Smooth muscle cell (in vitro differentiated cells): ENCODE measurements at regions not wholly inside any gene's neighbourhood (a gene's known extent, or its start where the extent isn't known, plus 50 kb on each side); places are given as distances from the start of the nearest gene placed in this dataset.

Source experiments
- DNase-seq: peaks from one replicate; lab custom pipeline; 2025; ENCODE audit not compliant: unreplicated experiment; lab: John Stamatoyannopoulos, UW
- H2AFZ ChIP-seq: fragments of 200-600 bp; sonication (generic); 2 replicates; pipeline ENCODE4 v1.6.0; 2016; ENCODE audit warnings: antibody characterized with exemption, low read depth, mild to moderate bottlenecking
- H3F3A ChIP-seq: fragments of 200-600 bp; sonication (generic); 2 replicates; pipeline ENCODE4 v1.6.0; 2017; ENCODE audit warnings: antibody characterized with exemption, low read depth
- H3K27ac ChIP-seq: fragments of 200-600 bp; sonication (generic); 2 replicates; pipeline ENCODE4 v1.5.1; 2016; ENCODE audit warnings: low read depth, mild to moderate bottlenecking
- H3K27me3 ChIP-seq: fragments of 200-600 bp; sonication (generic); 2 replicates; pipeline ENCODE4 v1.6.1; 2016; ENCODE audit warnings: low read depth, mild to moderate bottlenecking
- H3K36me3 ChIP-seq: fragments of 200-600 bp; sonication (generic); 2 replicates; pipeline ENCODE4 v1.5.1; 2016; ENCODE audit warnings: low read depth
- H3K4me1 ChIP-seq: fragments of 200-600 bp; sonication (generic); 2 replicates; pipeline ENCODE4 v1.5.1; 2016; ENCODE audit warnings: low read depth
- H3K4me2 ChIP-seq: fragments of 200-600 bp; sonication (generic); 2 replicates; pipeline ENCODE4 v1.6.0; 2016; ENCODE audit warnings: mild to moderate bottlenecking
- H3K4me3 ChIP-seq: fragments of 200-600 bp; sonication (generic); 2 replicates; pipeline ENCODE4 v1.5.1; 2016; ENCODE audit warnings: mild to moderate bottlenecking
- H3K79me2 ChIP-seq: fragments of 200-600 bp; sonication (generic); 2 replicates; pipeline ENCODE4 v1.6.0; 2016; ENCODE audit warnings: low read depth, mild to moderate bottlenecking
- H3K9ac ChIP-seq: fragments of 200-600 bp; sonication (generic); 2 replicates; pipeline ENCODE4 v1.6.0; 2016; ENCODE audit warnings: low read depth
- H3K9me3 ChIP-seq: fragments of 200-600 bp; sonication (generic); replicated peaks from 2 replicates; pipeline ENCODE4 v1.5.1; 2016; ENCODE audit warnings: low read depth
- H4K20me1 ChIP-seq: fragments of 200-600 bp; sonication (generic); 2 replicates; pipeline ENCODE4 v1.6.0; 2016; ENCODE audit warnings: low read depth
- WGBS: methylation state at CpG from one replicate; pipeline ENCODE4 v1.1.7; 2016; ENCODE audit warnings: low lambda C conversion rate; 5-methylcytosine and 5-hydroxymethylcytosine counted together
- TF ChIP-seq, protein P1 (sequence below): fragments of 200-600 bp; sonication (generic); IDR thresholded peaks from 2 replicates; pipeline ENCODE4 v1.5.1; 2017; ENCODE audit warnings: borderline replicate concordance, mild to moderate bottlenecking, antibody characterized with exemption; ENCODE audit not compliant: insufficient read depth, poor library complexity, severe bottlenecking

DNA sequence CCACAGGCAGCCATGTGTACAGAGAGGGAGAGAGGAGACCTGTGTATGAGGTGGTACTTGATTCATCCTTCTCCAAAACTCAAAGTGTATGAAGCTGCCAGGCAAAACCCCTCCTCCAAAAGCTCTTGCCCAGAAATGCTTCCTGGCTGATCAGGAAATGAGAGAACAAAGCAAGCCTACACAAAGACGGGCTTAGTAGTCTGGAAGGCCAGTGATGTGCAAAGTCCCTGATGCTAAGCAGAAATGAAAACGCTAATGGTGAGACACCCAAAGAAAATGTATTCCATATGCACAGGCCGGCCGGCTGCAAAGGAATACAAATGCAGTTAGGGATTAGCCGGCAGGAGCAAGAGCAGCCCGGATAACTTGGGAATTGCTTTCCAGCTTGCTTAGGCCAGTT, 234.9 kb upstream of the CADM1 start:
- Histone ChIP-seq H3K4me3 (no peak overlapping the region), H3K9ac (no peak overlapping the region), H3K27me3 (no peaks in the 10 kb centered on the region), H4K20me1 (no peaks in the 10 kb centered on the region), H2AFZ (no peak overlapping the region), H3F3A (peaks cover 12% of the 10 kb centered on the region), H3K79me2 (no peaks in the 10 kb centered on the region), H3K4me1 (peaks cover 17% of the 10 kb centered on the region), H3K36me3 (no peaks in the 10 kb centered on the region), H3K9me3 (no peaks in the 10 kb centered on the region), H3K27ac (peak overlapping the region; percentile 15), H3K4me2 (peak overlapping the region; percentile 20)
- DNase-seq: no peak
- TF ChIP-seq, protein P1, sequence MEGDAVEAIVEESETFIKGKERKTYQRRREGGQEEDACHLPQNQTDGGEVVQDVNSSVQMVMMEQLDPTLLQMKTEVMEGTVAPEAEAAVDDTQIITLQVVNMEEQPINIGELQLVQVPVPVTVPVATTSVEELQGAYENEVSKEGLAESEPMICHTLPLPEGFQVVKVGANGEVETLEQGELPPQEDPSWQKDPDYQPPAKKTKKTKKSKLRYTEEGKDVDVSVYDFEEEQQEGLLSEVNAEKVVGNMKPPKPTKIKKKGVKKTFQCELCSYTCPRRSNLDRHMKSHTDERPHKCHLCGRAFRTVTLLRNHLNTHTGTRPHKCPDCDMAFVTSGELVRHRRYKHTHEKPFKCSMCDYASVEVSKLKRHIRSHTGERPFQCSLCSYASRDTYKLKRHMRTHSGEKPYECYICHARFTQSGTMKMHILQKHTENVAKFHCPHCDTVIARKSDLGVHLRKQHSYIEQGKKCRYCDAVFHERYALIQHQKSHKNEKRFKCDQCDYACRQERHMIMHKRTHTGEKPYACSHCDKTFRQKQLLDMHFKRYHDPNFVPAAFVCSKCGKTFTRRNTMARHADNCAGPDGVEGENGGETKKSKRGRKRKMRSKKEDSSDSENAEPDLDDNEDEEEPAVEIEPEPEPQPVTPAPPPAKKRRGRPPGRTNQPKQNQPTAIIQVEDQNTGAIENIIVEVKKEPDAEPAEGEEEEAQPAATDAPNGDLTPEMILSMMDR: no peak
- WGBS: 12% methylated on average over 6 of the region's 6 CpGs

DNA sequence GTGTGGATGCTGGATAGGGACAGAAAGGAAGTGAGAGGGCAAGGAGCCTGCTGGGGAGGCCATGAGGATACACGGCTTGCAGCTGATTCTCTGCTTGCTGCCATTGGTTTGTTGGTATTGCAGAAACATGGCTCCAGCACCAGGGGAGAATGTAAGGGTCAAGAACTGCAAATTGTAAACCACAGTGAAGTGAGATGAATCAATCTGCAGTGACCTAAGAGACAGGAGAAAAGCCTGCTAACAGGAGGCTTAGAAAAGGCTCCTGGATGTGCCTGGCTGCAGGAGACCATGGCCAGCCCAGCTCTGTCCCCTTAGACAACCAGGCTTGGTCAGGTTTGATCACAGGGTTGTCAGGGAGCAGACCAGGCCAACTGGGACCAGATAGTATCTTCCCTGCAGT, 233.7 kb upstream of the CADM1 start:
- Histone ChIP-seq H3K9ac (no peak overlapping the region), H3K4me2 (no peak overlapping the region), H2AFZ (no peak overlapping the region), H3K27ac (no peak overlapping the region), H4K20me1 (no peaks in the 10 kb centered on the region), H3K9me3 (no peaks in the 10 kb centered on the region), H3K4me3 (no peak overlapping the region), H3K36me3 (no peaks in the 10 kb centered on the region), H3K79me2 (no peaks in the 10 kb centered on the region), H3F3A (peaks cover 12% of the 10 kb centered on the region), H3K4me1 (peaks cover 17% of the 10 kb centered on the region), H3K27me3 (peaks cover 4% of the 10 kb centered on the region)
- TF ChIP-seq, protein P1: no peak
- WGBS: 65% methylated on average over 1 of the region's 1 CpG
- DNase-seq: no peak

DNA sequence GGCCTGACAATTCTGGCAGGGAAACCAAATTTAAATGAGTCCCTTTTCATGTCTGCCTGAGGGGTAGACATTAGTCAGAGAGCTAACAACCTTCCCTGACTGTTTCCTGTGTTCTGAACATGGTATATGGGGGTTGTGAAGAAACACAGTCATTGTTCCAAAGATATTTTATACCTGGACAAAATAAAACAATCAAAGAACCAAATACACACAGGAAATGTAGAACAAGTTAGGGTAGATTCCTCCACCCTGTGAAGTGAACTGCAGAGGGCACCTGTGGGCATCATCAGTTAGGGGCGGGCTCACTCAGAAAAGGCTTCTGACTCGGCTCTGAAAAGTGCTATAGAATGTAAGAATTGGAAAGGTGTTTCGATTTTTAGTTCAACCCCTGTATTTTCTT, 231.9 kb upstream of the CADM1 start:
- Histone ChIP-seq H3K9ac (no peak overlapping the region), H3K9me3 (no peaks in the 10 kb centered on the region), H3K79me2 (no peaks in the 10 kb centered on the region), H4K20me1 (no peaks in the 10 kb centered on the region), H3F3A (peaks cover 12% of the 10 kb centered on the region), H3K27me3 (peaks cover 11% of the 10 kb centered on the region), H3K4me3 (no peak overlapping the region), H3K4me1 (peaks cover 17% of the 10 kb centered on the region), H3K4me2 (no peak overlapping the region), H3K27ac (no peak overlapping the region), H3K36me3 (no peaks in the 10 kb centered on the region), H2AFZ (no peak overlapping the region)
- WGBS: 90% methylated on average over 3 of the region's 3 CpGs
- TF ChIP-seq, protein P1: no peak
- DNase-seq: no peak

DNA sequence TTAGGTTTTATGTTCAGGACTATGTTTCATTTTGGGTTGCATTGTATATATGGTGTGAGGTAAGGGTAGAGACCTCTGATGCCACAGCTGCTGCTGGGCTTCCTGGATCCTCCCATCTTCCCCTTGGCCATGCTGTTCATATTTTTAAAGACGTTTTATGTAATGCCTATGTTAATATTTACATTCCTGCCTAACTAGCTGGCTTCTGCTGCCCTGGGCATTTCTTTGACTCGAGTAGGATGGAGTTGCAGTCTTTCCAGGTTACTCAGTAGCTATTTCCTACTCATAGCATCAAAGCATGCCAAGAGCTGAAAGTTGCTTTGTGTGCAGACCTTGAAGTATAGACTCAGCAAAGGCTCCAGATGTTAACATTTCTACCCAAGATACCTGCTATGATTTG, 220.5 kb upstream of the CADM1 start:
- Histone ChIP-seq H3F3A (no peaks in the 10 kb centered on the region), H3K9me3 (no peaks in the 10 kb centered on the region), H3K4me1 (no peaks in the 10 kb centered on the region), H3K27me3 (peaks cover 7% of the 10 kb centered on the region), H3K9ac (no peak overlapping the region), H3K36me3 (no peaks in the 10 kb centered on the region), H3K79me2 (no peaks in the 10 kb centered on the region), H3K4me2 (no peak overlapping the region), H3K27ac (no peak overlapping the region), H2AFZ (no peak overlapping the region), H4K20me1 (no peaks in the 10 kb centered on the region), H3K4me3 (no peak overlapping the region)
- 16% methylated on average over 2 of the region's 2 CpGs for WGBS
- TF ChIP-seq, protein P1: no peak
- no peak for DNase-seq
